ENCODE measurements at regions not wholly inside any gene's neighbourhood (a gene's known extent, or its start where the extent isn't known, plus 50 kb on each side); places are given as distances from the start of the nearest gene placed in this dataset.

DNA sequence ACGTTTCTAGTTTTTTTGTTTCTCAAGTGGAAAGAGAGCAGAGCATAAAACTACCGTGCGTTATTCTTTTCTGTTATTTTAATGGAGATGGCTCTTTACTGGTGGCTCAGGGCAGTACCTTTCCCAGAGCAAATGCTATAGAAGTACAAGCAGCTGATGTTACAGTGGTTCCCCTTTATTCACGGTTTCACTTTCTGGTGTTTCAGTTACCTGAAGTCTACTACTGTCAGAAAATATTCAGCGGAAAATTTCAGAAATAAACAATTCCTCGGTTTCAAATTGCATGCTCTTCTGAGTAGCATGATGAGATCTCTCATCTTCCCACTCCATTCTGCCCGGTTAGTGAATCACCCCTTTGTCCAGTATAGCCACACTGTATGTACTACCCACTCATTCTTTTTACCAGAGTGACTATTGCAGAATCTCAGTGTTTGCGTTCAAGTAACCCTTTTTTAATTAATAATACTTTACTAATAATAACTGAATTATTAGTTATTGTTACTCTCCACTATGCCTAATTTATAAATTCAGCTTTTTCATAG lies 597.5 kb upstream of the ROBO2 start:
- in situ Hi-C loops (cut with HindIII; ENCODE audit: low sequenced_read_pairs): no loop called here
- TF ChIP-seq, protein P1, sequence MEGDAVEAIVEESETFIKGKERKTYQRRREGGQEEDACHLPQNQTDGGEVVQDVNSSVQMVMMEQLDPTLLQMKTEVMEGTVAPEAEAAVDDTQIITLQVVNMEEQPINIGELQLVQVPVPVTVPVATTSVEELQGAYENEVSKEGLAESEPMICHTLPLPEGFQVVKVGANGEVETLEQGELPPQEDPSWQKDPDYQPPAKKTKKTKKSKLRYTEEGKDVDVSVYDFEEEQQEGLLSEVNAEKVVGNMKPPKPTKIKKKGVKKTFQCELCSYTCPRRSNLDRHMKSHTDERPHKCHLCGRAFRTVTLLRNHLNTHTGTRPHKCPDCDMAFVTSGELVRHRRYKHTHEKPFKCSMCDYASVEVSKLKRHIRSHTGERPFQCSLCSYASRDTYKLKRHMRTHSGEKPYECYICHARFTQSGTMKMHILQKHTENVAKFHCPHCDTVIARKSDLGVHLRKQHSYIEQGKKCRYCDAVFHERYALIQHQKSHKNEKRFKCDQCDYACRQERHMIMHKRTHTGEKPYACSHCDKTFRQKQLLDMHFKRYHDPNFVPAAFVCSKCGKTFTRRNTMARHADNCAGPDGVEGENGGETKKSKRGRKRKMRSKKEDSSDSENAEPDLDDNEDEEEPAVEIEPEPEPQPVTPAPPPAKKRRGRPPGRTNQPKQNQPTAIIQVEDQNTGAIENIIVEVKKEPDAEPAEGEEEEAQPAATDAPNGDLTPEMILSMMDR (IDR thresholded peaks at IDR 0.05; ENCODE audit: low read depth, low read length): no peak
- DNase-seq (ENCODE audit: low read depth, low spot score): no peak
- H3K4me3 ChIP-seq (ENCODE audit: low read depth, low read length): no peak overlapping the region

GRCh38 chr3:76456322-76456721 lies 583.6 kb upstream of the ROBO2 start:
- no peak for DNase-seq (ENCODE audit: low read depth, low spot score)
- TF ChIP-seq, protein P1 (IDR thresholded peaks at IDR 0.05; ENCODE audit: low read depth, low read length): no peak
- in situ Hi-C loops (cut with HindIII; ENCODE audit: low sequenced_read_pairs): no loop called here
- no peak overlapping the region for H3K4me3 ChIP-seq (ENCODE audit: low read depth, low read length)

DNA sequence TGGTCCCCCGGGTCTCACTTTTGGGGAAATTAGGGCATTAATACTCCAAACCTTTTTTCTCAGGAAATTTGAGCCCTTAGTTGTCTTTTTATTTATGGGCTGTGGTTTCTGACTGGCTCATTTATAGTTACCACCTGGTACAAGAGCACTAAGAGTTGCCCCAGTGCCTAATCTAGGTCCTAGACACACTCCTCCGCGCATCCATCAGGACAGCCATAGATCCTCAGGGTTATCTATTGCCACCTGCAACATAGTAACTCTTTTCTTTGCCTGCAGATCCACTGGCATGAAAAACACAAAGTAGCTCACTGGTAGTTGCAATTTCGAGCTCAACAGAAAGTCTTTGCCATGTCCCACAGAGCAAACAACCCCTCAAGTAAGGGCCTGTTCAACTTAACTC lies 576.4 kb upstream of the ROBO2 start:
- TF ChIP-seq, protein P1 (IDR thresholded peaks at IDR 0.05; ENCODE audit: low read depth, low read length): no peak
- no peak for DNase-seq (ENCODE audit: low read depth, low spot score)
- in situ Hi-C loops (cut with HindIII; ENCODE audit: low sequenced_read_pairs): no loop called here
- no peak overlapping the region for H3K4me3 ChIP-seq (ENCODE audit: low read depth, low read length)

DNA sequence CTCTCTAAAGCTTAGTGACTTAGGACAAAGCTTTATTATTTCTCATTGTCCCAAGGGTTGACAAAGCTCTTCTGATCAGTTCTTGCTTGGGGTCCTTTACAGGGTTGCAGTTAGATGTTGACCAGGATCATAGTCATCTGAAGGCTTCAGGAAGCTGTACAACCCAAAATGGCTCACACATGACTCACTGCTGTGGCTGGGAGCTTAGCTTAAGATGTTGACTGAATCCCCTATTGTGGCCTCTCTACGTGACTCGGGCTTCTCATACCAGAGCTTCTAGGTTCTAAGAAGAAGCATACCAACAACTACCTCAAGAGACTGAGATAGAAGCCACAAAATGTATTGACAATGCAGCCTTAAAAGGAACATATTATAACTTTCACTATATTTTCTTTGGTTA lies 569.6 kb upstream of the ROBO2 start:
- DNase-seq (ENCODE audit: low read depth, low spot score): peak; percentile 70
- TF ChIP-seq, protein P1 (IDR thresholded peaks at IDR 0.05; ENCODE audit: low read depth, low read length): no peak
- H3K4me3 ChIP-seq (ENCODE audit: low read depth, low read length): no peak overlapping the region
- in situ Hi-C loops (cut with HindIII; ENCODE audit: low sequenced_read_pairs): no loop called here

DNA sequence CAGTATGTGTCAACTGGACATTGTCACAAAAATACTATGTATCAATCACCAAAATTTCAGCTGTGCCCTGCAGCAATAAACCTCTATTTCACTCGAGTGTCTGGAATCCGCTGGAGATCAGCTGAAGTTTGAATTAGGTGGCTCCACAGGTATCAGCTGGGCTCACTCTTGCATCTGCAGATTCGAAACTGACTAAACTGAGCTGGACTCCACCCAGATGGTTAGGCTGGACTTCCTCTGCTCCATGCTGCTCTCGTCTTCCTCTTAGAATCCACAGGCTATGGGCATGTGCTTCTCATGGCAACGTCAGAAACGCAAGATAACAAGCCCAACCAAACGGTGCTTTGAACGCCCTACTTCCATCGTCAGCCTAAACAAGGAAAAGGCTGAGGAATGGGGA lies 565.3 kb upstream of the ROBO2 start:
- H3K4me3 ChIP-seq (ENCODE audit: low read depth, low read length): no peak overlapping the region
- in situ Hi-C loops (cut with HindIII; ENCODE audit: low sequenced_read_pairs): no loop called here
- TF ChIP-seq, protein P1 (IDR thresholded peaks at IDR 0.05; ENCODE audit: low read depth, low read length): no peak
- DNase-seq (ENCODE audit: low read depth, low spot score): no peak

- no peak overlapping the region for H3K4me3 ChIP-seq (ENCODE audit: low read depth, low read length)
- DNase-seq (ENCODE audit: low read depth, low spot score): no peak
- in situ Hi-C loops (cut with HindIII; ENCODE audit: low sequenced_read_pairs): no loop called here
- TF ChIP-seq, protein P1 (IDR thresholded peaks at IDR 0.05; ENCODE audit: low read depth, low read length): no peak
Observed at GRCh38 chr3:76479161-76479650, 560.7 kb upstream of the ROBO2 start.
